ENCODE measurements at regions not wholly inside any gene's neighbourhood (a gene's known extent, or its start where the extent isn't known, plus 50 kb on each side); places are given as distances from the start of the nearest gene placed in this dataset.
"Not testable (repeated sequence)": the region's sequence is repeated elsewhere in the genome, so short reads cannot be mapped to it uniquely, and the experiment has no call there.

DNA sequence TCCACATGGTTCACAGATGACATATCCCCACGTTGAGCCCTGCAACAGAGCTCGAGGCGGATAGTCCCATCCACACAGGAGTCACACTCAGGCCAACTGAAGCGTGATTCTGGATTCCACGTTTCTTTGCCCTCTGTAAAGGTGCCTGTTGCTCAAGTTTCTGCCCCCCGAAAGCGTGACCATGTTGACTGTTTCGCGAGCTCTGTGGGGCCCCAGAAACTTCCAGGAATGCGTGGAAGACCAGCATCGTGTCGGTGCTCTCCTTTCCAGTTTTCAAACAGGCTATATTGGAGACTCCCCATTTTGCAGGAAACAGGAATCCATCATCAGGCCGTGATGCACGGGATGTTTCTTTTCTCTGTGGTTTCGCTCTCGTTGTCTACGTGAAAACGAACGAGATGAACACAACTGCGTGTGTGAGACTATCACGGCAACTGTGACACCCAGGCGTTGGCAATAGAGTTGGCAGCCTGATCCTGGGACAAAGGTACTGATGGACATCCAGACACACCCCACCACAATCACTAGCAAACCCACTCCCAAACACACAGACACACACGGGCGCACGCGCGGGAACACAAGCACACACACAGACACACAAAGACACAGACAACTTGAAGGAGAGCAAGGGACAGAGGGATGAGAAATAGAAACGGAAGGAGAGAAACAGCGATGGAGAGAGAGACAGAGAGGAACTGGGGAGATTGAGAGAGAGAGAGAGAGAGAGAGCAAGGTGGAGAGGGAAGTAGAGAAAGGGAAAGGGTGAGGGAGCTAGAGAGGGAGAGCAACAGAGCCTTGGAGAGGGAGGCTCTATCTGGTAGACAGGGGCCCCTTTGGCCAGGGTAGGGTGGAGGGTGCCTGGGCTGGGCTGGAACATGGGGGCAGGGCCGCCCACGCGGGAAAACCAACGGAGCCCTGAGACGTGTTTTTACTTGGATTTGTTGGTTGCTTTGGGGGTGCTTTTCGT, 1609.3 kb downstream of the SPATA31A7 start:
- peak; percentile 30 to 68 for DNase-seq

DNA sequence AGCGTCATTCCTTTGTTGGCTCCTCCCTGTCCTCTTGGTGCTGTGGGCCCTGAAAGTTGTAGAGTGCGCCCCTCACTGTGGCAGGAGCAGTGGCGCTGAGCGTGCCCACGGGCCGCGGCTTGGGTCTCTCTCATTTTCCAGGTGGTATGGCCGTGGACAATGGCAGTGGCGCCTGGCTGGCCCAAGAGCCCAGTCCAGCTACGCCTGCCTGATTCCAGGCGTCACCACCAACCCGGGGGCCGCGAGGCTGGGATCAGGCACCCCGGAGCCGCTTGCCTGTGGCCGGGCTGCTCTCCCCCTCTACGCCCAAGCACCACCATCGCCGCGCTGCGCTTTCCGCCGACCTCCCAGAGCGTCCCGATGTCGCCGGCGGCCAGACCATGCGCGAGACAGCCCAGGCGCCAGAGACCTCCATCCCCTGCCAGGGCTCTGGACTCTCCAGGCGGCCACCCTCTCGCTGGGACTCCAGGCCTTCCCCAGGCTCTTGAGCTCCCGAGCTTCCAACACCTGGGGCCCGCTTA, 1610.1 kb downstream of the SPATA31A7 start:
- DNase-seq, result peak; percentile 14 to 36

DNA sequence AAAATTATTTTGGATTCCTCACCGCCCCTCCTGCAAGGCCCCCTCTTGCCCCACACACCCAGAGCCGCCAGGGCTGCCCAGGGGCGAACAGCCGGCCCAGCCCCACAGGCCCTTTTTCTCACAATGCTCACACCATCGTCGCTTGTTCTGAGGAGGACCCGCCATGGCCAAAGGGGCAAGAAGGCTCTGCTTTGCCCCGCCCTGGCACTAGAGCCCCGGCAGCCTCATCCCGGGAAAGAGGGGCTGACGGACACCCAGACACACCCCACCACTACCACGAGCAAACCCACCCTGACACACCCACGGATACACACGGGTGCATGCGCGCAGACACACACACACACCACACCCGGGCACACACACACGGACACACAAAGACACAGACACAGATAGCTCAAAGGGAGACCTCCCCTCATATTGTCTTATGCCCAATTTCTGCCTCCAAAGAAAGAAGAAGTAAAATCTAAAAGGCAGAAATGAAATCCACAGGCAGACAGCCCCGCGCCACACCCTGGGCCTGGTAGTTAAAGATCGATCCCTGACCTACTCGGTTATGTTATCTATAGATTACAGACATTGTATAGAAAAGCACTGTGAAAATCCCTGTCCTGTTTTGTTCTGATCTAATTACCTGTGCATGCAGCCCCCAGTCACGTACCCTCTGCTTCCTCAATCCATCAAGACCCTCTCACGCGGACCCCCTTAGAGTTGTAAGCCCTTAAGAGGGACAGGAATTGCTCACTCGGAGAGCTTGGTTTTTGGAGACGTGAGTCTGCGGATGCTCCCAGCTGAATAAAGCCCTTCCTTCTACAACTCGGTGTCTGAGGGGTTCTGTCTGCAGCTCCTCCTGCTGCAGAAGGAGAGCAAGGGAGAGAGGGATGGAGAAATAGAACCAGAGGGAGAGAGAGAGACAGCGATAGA, 1610.9 kb downstream of the SPATA31A7 start:
- peak; percentile 26 for DNase-seq

DNA sequence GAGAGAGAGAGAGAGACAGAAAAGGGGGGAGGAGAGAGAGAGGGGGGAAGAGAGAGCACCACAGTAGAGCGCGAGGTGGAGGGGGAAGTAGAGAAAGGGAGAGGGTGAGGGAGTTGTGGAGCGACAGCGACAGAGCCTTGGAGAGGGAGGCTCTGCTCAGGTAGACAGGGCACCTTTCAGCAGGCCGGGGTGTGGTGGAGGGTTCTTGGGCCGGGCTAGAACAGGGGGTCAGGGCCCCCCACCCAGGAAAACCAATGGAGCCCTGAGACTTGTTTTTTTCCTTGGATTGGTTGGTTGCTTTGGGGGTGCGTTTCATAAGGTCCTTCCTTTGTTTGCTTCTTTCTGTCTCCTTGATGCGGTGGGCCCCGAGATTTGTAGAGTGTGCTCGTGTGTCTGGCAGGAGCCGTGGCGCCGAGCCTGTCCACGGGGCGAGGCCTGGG, 1611.6 kb downstream of the SPATA31A7 start:
- DNase-seq, result peak; percentile 14 to 41

DNA sequence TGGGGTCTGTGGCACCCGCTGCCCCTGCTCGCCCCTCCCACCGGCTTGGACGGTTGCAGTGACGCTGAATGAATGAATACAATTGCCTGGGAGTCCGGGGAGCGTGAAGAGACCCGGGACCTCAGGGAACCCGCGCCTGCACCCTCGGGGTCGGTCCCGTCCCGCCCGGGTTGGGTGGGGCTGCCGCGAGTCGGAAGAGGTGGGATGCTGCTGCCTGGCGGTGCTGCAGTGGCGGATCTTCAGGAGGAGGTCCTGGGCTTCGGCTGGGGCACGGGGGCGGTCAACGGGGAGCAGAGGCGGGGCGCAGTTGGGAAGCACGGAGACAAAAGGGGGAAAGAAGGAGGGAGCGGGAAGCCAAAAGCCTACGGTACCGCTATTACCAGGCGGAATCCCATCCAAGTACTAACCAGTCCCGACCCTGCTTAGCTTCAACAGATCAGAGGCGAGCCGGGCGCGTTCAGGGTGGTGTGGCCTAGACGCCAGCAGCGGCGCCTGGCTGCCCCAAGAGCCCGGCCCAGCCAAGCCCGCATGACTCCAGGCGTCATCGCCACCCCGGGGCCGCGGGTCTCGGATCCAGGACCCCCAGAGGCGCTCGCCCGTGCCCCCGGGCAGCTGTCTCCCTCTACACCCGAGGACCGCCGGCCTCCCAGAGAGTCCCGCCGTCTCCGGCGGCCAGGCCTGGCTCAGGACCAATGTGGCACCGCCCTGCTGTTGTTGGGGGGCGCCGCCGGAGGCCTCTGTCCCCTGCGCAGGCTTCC, 1612.3 kb downstream of the SPATA31A7 start:
- DNase-seq, result peak; percentile 78 to 80

DNA sequence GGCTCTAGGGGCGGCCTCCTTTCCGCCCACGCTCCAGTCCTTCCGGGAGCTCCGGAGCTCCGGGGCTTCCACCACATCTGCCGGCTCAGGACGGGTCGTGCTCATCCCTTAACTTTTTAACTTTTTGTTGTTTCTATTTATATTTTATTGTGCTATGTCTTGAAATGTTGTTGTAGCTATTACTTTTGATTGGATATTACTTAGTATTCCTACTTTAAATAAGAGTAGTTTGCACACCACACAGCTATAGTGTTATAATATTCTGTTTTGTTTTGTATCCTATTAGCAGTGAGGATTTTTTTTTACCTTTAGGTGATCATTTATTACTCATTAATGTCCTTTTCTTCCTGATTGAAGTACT, 1612.9 kb downstream of the SPATA31A7 start:
- DNase-seq, result not testable (repeated sequence)

DNA sequence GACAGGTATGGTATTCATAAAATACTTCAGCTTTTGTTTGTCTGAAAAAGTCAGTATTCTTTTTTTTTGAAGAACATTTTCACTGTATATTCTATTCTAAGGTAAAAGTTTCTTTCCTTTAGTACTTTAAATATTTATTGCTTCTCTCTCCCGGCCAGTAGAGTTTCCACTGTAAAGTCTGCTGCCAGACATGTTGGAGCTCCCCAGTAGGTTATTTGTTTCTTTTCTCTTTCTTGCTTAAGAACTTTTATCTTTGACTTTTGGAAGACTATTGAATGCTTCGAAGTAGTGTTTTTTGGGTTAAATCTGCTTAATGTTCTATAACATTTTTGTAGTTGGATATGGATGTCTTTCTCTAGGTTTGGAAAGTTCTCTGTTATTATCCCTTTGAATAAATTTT, 1613.3 kb downstream of the SPATA31A7 start:
- not testable (repeated sequence) for DNase-seq

DNA sequence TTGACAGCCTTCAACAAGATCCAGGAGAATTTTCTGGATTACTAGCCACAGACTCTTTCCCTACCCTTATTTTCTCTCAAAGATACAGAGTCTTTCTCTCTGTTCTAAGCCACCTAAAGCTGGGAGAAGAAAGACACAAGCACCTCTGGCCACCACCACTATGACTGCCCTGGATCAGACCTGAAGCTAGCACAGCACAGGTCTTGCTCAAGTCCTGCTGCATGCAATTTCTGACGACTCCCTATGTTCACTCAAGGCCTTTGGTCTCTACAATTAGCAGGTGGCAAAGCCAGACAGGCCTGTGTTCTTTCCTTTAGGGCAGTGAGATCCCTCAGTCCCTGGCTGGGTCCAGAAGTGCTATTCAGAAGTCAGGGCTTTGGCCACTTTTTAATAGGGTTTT, 1614.5 kb downstream of the SPATA31A7 start:
- DNase-seq, result not testable (repeated sequence)

DNA sequence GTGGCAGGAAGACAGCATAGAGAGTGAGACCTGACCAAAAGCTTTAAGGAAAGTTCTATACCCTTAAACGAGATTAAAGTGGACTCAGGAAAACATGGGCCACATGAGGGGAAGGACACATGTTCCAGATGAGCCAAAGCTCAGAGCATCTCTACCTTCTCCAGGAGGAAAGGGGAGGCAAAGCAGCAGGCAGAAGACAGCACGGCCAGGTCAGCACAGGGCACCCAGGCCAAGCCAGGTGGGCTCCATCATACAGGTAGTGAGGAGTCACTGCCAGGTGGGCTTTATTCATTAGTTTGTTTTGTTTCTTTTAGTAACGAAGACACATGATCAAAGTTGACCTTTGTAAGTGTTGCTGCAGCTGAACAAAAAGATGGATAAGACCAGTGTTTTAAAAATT, 1617.6 kb downstream of the SPATA31A7 start:
- DNase-seq, result not testable (repeated sequence)

DNA sequence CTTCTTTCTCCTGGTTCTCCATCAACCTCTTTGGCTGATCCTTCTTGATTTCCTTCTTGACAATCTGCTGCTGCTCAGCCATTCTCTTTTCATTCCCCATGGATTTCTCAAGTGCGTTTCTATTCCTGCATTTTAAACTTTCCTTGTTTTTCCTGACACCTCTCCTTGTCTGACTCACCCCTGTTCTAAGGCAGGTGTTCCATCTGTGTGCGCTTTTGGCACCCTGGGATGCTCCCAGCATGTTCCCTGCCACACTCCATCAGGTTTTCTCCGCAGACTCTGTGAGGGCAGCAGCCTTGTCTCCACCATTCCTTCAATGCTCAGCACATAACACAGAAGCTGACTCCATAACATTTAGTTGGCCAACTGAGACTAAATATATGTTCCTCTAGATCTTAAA, 1618.2 kb downstream of the SPATA31A7 start:
- not testable (repeated sequence) for DNase-seq

DNA sequence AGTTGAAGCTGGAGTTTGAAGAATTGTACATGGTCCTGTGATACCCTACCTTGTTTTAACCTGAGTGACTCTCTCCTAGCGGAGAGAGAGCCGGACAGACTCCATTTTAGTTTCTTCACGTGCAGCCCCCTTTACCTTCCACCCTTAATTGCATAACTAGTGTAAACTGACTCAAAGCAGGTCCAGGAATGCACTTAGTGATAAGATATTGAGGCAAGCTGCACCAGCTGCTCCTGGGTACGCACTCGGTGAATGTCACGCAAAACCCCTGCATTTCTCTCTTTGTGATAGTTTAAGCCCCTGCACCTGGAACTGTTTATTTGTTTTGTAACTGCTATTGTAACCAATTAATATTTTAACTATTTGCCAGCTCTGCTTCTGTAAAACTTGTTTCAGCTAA, 1620.5 kb downstream of the SPATA31A7 start:
- not testable (repeated sequence) for DNase-seq

DNA sequence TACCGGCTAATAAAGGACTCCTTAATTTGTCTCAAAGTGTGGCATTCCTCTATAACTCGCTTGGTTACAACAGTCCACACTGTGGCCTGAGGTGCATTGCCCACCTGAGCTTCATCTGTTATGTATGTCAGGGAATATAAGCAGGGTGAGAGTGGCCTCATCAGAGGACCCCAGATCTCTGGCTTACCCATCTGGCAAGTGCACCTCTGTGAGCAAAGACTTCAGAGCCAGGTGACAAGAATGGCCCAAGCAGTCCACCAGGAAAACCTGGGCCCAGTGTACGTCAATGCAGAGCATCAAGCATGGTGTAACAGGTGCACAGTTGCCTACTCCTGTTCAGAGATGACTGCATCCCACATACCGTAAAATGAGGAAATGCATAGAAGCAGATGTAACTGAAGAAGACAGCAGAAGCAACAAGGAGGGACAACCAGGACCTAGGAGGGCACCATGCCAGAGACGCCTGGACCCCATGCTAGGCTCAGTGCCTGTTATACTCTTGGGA, 1621.0 kb downstream of the SPATA31A7 start:
- not testable (repeated sequence) for DNase-seq

DNA sequence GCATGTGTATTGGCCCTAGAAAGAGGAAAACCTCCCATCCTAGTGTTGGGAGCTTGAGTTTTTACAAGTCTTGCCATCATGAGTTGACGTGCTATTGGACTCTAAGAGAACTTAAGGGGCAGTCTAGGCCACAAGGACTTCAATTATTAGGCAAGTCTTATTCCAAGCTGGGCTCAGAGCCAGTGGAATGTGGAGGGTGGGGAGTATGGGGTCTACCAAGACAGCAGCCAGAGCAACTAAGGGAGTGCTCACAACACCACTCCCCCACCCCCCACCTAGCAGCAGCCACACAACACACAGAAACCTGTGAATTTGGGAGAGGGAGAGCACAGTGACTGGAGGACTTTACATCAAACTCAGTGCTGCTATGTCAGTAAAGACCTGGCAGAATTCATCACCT, 1625.6 kb downstream of the SPATA31A7 start:
- DNase-seq, result not testable (repeated sequence)

DNA sequence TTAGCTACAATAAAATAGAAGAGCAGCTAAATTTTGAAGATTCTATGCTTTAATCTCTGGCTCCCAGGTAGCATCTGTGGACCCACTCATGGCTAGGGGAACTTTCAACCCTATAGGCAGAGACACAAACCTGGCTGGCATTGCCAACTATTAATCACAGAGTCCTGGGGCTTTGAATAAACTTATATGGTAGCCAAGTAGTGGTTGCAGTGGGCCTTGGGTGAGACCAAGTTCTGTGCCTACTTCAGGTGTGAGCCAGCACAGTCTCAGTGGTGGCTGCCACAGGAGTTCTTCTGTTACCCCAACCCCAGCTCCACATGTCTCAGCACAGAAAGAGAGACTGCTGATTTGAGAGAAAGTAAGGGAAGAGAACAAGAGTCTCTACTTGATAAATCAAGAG, 1626.5 kb downstream of the SPATA31A7 start:
- DNase-seq, result peak in 1 of 2 donors; percentile 7

DNA sequence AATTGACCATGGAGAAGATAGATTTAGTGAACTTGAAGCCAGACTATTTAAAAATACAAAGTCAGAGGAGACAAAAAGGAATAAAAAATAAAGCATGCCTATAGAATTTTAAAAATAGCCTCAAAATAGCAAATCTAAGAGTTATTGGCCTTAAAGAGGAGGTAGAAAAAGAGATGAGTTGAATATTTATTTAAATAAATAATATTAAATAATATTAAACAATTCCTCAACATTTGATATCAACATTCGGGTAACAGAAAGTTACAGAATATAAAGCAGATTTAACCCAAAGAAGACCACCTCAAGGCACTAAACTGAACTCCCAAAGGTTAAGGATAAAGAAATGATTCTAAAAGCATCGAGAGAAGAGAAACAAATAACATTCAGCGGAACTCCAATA, 1627.4 kb downstream of the SPATA31A7 start:
- not testable (repeated sequence) for DNase-seq

DNA sequence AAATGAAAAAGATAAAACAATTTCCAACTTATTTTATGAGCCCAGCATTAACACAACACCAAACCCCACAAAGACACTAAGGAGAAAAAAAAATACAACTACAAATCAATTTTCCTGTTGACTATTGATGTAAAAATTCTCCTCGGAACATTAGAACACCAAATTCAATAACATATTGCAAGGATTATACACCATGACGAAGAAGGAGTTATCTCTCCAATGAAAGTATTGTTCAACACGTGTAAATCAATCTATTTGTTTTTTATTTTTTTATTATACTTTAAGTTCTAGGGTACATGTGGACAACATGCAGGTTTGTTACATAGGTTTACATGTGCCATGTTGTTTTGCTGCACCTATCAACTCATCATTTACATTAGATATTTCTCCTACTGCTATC, 1632.3 kb downstream of the SPATA31A7 start:
- DNase-seq, result not testable (repeated sequence)

DNA sequence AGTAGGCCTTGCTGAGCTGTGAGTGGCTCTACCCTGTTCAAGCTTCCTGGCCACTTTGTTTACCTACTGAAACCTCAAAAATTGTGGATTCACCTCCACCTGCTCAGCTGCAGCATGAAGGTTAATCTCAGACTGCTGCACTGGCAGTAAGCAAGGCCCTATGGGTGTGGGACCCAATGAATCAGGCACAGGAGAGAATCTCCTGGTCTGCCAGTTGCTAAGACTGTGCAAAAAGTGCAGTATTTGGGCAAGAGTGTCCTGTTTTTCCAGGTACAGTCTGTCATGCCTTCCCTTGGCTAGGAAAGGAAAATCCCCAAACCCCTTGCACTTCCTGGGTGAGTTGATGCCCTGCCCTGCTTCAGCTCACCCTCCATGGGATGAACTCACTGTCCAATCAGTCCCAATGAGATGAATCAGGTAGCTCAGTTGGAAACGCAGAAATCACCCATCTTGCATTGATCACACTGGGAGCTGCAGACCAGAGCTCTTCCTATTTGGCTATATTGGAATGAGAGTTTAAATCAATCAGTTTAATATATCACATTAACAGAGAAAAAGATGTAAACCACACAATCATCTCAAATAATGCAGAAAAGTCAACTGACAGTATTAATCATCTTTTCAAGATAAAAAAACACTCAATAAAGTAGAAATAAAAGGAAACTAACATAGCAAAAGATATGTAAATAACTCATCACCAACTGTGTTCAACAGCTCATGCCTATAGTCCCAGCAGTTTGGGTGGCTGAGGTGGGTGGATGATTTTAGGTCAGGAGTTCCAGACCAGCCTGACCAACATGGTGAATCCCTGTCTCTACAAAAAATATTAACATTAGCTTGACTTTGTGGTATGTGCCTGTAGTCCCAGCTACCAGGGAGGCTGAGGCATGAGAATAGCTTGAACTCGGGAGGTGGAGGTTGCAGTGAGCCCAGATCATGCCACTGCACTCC, 1638.4 kb downstream of the SPATA31A7 start:
- DNase-seq, result not testable (repeated sequence)

DNA sequence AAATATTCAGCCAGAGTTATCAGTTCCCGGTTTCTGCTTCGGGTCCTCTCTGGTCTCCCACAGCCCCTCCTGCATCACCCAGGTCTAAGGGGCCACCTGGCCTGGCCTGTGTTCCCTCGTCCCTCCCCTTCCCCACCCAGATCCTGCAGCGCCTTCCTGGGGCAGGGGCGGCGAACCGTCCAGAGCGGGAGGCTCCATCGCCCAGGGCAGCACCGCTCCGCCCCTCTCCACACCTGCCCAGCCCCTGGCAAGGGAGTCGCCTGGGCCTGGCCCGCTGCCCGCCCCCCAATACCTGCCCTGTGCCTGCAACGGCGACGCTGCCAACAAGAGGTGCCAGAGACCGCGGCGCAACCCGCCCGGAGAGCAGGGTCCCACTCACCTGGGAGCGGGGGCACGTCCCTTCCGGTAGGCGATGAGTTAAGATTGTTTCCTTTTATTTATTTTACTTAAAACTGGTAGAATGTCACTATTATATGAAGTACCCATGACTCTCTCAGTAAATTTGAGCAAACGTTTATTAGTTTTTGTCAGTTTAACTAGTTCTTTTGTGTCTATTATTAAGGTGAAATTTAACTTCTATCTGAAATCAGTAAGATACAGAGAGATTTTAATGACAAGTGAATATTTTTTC, 1641.1 kb downstream of the SPATA31A7 start:
- not testable (repeated sequence) for DNase-seq

DNA sequence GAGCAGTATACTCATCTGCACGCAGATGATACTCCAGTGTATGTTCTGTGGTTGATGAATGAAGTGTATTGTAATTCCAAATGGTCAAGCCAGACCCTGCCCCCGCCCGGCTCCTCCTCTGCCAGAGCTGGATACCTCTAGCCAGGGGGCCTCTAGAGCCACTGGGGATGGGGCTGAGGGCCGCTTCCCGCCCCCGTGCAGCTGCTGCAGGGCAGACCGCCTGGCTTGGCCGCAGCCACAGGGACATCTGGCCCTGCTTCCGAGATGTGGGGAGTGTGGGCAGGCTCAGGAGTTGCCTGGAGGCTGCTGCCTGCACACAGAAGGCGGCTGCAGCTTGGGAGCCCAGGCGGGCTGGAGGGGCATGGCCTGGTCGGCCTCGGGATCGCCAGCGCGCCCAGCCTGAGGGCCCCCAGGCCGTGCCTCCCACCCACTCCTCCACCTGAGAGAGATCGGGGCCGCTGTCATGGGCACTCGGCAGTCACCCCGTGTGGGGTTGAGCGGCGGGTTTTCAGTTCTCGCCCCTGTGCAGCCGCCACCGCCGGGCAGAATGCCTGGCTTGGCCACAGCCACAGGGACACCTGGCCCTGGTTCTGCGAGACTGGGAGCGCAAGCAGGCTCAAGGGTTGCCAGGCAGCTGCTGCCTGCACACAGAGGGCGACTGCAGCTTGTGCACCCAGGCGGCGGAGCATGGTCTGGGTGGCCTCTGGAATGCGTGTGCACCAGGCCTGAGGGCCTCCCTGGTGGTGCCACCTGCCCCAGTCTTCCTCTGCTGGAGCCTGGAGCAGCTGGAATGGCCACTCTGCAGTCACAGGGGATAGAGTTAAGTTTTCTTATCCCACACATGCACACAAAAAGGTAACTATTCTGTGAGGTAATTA, 1643.7 kb downstream of the SPATA31A7 start:
- DNase-seq, result not testable (repeated sequence)
